RPMI7951 (cell line): ENCODE measurements at regions not wholly inside any gene's neighbourhood (a gene's known extent, or its start where the extent isn't known, plus 50 kb on each side); places are given as distances from the start of the nearest gene placed in this dataset.
"Not testable (repeated sequence)": the region's sequence is repeated elsewhere in the genome, so short reads cannot be mapped to it uniquely, and the experiment has no call there.

ENCODE experiments used
- DNase-seq: peaks from one replicate; pipeline ENCODE4 v3.0.0-alpha.2; 2012; ENCODE audit warnings: low read depth

DNA sequence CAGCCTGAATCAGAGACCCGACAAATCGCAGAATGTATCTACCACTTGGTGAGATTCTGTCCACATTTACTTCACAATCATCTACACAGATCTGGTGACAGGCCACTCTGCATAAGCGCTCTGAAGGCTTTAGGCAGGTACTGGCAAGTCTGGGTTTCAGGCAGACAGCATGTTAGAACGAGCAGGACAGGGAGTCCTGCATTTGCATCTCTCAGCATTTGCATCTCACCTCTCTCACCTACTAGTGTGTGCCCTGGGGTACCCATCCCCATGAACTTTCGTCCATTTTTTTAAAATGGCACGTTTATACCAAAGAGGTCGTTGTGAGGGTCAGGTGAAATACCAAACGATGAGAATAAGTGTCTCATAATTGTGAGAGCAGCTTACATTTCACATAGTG, 108.2 kb downstream of the SPATA31A1 start:
- not testable (repeated sequence) for DNase-seq

DNA sequence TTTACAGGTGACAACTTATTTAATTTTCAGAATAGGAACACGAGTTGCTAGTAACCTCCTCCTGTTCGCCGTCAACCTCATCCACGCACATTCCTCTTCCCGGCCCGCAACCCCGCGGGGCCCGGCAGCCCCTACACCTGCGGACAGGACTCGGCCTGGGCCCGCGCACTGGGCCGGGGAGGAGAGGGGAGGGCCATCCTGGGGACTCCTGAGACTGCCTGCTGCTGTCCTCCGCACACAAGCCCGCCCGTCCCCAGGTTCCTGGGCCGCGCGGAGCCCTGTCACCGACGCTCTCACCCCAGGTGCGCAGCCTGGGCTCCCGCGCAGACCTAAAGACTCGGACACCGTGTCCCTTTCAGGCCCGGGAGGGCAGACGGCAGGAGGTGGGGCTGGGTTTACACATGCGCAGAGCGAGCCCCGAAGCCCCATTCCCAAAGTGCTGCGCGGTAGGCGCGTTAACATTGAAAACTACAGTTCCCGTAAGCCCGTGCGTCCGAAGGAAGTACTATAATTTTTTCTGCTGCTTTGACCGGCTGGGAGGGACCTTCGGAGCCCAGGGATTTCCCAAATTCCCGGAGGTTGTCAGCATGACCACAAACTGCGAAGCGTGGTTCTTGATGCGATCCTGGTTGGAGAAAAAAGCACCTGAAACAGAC, 108.8 kb downstream of the SPATA31A1 start:
- peak; percentile 76 for DNase-seq

DNA sequence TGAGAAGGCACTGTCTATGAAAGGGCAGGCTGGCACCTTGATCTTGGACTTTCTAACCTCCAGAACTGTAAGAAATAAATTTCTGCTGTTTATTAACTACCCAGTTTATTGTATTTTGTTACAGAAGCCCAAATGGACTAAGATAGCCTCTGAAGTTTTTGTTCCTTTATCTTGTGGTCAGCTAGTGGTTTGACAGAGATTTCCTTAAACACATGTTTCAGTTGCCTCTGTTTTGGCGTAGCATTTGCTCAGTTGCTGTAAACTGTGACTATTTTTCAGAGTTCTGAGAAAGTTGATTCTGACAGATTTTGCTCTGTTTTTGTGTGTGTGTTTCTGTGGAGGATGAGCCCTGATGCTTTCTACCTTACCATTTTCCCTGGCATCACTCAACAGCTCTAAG, 119.0 kb downstream of the SPATA31A1 start:
- DNase-seq = not testable (repeated sequence)

DNA sequence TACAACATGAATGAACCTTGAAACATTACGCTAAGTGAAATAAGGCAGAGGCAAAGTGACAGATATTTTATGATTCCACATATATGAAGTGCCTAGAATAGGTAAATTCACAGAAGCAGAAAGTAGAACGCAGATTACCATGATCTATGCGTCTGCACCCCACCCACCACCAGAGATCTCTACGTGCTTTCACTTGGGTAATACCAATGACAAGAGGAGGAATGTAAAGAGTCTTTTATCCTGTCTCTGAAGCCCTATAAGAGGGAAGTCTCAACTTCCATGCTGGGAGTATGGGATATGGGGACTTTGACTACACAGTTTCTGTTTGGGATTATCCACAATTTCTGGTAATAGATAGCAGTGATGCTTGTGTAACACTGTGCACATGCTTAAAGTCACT, 127.6 kb downstream of the SPATA31A1 start:
- DNase-seq = not testable (repeated sequence)

DNA sequence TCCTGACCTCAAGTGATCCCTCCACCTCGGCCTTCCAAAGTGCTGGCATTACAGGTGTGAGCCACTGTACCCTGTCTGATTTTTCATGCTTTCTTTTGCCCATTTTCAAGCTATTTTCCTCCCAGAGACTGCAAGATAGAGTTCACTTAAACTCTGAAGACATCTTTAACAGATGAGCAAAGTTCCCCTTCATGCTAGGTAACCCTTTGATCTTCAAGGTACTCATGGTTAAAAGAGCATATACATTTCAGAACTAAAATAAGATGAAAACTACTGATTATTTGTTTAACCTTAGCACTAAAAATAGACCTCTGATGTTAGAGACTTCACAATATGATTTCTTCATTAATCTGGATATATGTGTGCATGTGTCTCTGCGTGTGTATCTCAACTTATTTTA, 128.4 kb downstream of the SPATA31A1 start:
- not testable (repeated sequence) for DNase-seq

DNA sequence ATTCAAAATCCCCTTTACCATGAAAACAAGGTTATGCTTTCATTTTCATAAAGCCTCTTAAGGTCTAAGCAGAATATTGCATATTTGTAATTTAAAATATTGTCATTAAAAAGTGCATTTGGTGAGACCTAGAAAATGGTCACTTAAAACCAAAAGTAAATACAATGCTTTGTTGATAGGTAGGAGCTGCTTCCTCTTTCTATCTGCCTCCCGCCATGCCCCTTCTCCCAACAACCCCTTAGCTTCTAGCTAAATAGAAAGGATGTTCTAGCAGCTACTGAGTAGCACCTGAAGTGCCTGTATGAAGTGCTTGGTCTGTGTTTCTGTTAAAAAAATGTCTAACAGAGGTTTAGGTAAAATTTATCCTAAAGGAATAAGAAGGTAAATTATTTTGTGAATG, 128.8 kb downstream of the SPATA31A1 start:
- DNase-seq = not testable (repeated sequence)

DNA sequence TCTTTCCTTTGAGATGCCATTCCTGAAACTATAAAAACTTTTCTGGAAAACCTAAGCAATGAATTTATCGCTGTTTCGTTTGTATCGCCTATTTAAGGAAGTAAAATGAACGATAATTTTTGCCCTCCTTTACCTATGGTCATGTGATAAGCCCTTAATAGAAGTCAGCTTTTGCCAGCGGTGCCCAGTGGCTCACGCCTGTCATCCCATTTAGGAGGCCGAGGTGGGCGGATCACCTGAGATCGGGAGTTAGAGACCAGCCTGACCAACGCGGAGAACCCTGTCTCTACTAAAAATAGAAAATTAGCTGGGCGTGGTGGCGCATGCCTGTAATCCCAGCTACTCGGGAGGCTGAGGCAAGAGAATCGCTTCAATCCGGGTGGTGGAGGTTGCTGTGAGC, 132.0 kb downstream of the SPATA31A1 start:
- not testable (repeated sequence) for DNase-seq

DNA sequence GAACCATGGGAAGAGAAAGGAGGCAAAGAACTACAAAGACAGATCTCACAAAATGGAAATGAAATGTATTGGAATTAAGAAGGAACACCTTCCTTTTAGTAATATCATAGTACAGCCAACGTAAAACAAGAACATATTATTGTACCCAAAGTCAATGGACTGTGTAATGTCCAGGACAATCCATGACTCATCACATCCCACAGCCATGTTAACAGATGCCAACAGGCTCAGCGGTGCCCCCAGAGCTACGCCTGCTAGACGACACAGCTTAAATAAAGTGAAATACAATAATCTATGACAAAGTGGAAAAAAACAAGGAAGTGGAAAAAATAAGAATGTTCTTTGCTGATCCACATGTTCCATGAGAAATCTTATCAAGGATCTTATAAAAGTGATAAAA, 140.8 kb downstream of the SPATA31A1 start:
- DNase-seq = not testable (repeated sequence)

DNA sequence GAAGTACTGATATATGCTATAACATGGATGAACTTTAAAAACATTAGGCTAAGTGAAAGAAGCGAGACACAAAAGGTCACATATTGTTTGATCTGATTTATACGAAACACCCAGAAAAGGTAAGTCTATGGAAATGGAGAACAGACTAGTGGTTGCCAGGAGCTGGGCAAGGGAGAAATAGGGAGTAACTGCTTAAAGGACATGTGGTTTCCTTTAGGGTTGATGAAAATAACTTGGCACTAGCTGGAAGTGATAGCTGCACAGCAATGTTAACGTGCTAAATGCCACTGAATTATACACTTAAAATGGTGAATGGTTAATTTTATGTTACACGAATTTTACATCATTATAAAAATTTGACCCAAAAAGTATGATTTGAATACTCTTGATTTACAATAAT, 147.7 kb downstream of the SPATA31A1 start:
- not testable (repeated sequence) for DNase-seq

DNA sequence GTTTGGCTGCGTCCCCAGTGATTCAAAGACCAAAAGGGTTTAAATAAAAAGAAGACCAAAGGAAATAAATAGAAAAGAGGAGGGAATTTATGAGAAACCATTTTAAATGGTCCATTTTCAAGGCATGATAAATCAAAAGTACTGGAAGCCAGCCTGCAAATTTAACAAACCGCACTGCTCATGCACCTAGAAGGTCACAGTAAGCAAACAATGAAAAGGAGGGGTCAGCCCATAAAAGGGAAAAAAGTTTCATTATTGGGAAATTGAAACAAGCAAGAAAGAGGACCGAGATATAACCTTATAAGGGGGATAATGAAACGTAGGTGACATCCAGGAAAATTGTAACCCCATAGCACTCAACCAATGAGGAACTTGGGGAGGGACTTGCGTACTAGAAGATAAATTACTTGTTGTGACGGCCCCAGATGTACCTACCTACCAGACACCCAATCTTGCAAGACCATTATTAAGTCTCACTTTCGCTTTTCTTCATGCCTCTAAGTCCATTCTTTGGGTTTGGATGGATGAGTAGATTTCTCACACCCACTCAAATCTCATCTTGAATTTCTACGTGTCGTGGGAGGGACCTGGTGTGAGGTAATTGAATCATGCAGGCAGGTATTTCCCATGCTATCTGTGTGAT, 172.0 kb downstream of the SPATA31A1 start:
- not testable (repeated sequence) for DNase-seq

DNA sequence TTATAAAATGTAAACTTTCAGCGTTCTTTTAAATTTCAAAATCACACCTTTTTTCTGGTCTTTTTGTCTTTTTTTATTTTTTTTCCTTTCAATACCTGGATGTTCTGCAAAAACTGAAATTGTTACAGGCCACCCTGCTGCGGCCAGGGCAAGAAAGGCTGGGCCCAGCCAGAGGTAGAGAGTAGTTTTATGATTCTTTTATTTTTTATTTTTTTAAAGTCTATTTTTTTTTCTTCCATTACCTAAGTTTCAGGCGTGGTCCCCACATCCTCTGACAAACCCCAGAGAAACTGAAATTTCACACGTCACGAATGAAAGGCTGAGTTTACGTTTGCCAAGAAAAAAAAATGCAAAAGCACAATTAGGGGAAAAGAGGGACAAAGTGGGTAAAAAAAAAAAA, 177.1 kb downstream of the SPATA31A1 start:
- DNase-seq = not testable (repeated sequence)

DNA sequence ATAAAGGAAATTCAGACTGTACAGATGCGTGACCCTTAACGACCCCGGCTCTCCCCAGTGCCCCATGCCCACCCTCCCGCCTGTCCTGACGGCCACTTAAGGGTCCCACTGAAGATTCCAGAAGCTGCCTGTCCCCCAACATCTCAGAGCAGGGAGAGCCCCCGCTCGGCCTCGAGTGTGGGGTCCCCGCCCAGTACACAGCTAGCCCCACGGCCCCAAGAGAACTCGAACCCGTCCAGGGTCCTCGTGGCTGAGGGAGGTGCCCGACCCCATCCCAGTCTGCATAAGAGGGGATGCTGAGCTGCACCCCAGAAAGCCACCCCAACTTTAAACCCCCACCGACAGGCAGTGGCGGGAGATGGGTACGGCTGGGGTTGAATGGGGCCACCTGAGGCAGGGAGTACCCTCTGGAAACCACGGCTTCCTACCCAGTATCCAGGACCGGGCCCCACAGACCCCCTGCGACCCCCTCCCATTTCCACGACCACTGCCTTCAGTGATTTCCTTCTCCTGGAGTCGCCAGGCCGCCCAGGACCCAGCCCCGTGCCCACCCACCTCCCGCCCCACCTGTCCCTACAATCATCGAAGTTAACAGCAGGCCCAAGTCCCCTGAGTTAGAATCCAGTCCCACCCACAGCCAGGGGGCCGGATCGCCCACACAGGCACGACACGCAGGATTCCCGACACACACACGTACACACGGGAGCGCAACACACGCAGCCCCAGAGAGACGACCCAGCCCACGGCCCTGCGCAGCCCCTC, 177.7 kb downstream of the SPATA31A1 start:
- DNase-seq = not testable (repeated sequence)

DNA sequence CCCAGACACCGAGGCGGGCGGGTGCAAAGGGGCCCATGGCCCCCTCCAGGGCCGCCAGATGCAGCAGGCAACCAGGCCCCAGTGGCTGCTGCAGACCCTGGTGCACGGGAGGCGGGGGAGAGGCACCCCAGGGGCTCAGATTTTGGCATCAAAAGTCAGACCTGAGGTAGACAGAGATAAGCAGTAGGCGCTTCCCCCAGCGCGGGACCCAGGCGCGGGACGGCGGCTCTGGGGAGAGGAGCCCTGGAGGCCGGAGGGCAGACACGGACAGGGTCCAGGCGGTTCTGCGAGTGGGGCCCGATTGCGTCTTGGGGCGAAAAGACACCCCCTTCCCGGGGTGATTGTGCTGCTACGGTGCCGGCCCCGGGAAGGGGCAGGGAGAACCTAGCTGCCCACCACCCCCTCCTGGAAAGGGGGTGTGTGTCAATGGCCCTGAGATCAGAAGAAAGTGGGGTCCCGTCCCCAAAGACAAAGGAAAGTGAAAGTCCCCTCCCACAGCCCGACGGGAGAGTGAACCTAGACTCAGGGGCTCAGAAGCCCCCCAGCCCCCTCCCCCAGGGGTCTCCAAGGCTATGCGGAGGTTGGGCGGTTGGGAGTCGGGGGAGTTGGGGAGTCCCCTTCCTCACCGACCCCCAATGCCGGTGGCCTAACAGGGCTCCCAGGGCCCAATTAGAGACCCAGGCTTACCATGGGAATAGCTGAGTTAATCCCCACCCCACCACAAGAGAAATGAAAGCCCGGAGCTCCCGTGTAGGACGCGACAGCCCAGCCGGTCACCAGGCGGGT, 178.5 kb downstream of the SPATA31A1 start:
- DNase-seq = not testable (repeated sequence)

DNA sequence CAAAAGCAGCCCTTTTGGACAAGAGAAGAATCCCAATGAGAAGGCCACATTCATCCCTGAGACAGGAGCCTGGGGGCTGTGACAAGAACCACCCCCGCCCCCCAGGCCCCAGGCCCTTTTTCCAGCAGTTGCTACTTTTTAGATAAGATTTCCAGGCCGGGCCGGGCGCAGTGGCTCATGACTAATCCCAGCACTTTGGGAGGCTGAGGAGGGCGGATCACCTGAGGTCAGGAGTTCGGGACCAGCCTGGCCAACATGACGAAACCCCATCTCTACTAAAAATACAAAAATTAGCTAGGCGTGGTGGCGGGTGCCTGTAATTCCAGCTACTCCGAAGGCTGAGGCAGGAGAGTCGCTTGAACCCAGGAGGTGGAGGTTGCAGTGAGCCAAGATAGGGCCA, 179.4 kb downstream of the SPATA31A1 start:
- DNase-seq = not testable (repeated sequence)

DNA sequence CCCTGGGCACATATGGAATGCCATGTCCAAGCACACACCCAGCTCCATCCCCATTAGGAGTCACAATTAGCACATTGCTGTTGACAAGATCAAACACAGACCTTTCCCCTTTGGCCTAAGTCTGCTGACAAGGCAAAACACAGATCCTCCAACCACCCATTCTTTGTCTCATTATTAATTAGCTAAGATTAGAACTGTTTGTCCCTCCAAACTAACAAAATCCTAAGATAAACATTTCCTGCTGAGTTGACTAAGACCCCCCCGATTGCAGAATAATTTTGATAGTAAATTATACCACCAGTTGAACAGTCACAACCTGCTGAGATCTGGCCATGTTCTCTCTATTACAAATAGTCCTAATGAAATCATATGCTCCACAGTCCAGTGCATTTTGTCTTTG, 186.7 kb downstream of the SPATA31A1 start:
- not testable (repeated sequence) for DNase-seq

DNA sequence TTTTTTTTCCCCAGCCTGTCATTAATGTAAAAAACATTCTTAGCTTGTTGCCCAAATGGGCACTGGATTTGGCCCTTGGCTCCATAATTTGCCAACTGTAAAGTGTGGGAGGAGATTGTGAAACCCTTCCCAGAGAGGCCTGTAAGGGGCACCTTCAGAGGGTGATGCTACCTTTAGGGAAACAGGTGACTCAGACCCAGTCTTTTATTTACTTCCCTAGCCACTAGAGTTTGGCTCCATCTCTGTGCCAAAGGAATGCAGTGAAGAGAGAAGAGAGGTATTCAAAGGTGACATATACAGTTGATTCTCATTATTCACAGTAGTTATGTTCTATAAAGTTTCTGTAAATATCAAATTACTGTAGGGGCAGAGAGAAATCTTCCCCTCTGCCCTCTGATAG, 189.6 kb downstream of the SPATA31A1 start:
- DNase-seq = not testable (repeated sequence)

DNA sequence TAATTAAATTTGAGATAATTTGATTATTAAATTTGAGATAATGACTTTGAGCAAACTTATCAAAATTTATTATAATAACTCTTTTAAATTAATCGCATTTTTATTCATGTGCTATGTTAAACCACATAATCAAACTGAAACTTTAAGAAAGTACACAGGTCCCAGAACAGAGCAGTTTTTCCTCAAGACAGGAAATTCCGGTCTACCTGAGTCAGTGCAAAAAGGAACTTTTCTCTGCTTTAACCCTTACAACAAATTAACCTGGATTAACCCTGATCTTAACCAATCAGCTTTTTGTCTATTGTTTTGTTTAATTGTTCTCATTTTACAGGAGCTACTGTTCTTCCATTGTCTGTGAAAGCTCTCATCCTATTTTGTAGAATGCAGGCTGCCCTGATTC, 195.1 kb downstream of the SPATA31A1 start:
- not testable (repeated sequence) for DNase-seq

DNA sequence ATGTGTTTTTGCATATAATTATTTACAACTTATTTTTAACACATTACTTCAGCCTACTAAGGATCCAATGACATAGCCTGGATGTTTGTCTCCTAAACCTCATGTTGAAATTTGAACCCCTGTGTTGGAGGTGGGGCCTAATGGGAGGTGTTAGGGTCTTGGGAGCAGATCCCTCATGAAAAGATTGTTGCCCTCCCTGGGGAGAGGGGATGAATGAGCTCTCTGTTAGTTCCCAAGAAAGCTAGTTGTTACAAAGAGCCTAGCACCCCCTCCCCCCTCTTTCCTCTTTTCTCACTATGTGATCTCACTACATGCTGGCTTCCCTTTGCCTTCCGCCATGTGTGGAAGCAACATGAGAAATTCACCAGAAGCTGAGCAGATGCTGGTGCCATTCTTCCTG, 196.1 kb downstream of the SPATA31A1 start:
- DNase-seq = not testable (repeated sequence)

DNA sequence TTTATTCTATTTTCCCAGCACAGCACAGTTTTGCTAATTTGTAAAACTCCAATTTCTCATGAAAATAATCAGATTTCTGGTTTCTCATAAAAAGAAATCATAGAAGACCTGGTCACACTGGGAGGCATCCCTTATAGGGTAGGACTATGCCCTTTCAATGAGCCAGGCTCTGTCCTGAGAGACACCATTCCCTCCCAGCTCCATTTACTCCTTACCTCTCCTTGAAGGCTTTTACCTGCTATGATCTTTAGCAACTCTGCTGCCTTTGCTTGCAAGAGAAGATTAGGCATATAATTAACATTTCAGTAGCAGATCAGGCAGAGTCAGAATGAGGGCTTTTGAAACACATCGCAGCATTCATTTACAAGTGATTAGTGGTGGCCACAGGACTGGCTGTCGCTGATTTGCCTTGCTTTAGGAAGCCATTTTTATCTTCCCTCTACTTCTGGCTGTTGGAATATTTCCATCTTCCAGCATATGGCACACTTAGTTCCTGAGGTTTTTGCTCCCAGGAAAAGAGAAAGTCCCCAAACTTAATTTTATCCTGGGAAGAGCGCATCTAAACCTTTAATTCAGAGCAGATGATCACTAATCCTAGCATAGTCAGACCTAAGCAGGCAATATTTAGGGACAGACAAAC, 196.9 kb downstream of the SPATA31A1 start:
- DNase-seq = not testable (repeated sequence)

DNA sequence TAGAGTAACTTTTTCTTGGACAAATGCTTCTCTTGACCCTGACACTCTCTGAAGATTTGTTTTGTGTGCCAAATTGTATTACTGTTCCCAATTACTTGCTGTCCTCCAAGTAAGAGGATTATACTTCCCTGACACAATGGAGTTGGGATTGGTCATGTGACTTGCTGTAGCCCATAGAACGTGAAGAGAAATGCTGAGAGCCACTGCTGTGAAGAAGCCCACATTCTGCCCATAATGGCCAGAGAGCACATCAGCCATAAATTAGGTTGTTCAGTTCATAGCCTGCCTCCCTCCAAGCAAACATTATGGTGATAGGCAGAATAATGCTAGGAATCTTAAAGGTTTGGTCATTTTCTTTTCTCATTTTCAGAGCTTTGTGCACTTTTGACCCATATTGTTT, 198.9 kb downstream of the SPATA31A1 start:
- not testable (repeated sequence) for DNase-seq

DNA sequence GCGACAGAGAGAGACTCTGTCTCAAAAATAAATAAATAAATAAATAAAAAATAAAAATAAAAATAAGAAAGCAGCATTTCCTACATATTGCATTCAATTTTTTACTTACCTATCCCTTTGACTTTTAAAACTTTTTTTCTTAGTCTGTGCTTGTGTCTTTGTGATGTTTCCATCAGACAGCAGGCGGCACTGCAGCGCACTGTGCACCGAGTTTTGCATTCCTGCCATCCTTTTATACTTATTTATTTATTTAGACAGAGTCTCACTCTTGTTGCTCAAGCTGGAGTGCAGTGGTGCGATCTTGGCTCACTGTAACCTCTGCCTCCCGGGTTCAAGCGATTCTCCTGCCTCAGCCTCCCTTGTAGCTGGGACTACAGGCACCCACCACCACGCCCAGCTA, 203.9 kb downstream of the SPATA31A1 start:
- not testable (repeated sequence) for DNase-seq
